SH-SY5Y (cell line): ENCODE measurements at regions not wholly inside any gene's neighbourhood (a gene's known extent, or its start where the extent isn't known, plus 50 kb on each side); places are given as distances from the start of the nearest gene placed in this dataset.

Experiments
- GATA2 ChIP-seq: IDR thresholded peaks from 2 replicates; pipeline ENCODE4 v1.6.1; 2011; ENCODE audit warnings: mild to moderate bottlenecking, low read depth, low read length
- GATA3 ChIP-seq: IDR thresholded peaks from 2 replicates; pipeline ENCODE4 v1.6.1; 2011; ENCODE audit warnings: low read depth, mild to moderate bottlenecking, low read length, moderate library complexity

DNA sequence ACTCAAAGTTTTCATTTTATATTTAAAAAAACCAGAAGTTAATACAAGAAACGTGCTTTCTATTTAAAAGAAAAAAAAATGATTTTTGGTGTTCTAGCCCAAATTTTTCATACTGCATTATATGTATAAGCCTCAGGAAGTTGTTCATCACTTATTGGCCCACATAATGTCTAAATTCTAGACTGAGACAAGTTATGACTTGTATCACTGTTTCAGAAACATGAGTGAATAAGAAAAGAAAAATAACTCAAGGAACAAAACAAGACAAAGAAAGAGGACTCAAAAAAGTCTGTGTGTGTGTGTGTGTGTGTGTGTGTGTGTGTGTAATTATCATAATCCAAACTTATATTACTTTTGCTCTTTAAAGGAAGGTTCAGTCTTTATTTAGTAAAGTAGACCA, 929.8 kb downstream of the GALC start:
- TF ChIP-seq GATA3: no peak
- no peak for TF ChIP-seq GATA2
